ENCODE measurements at regions not wholly inside any gene's neighbourhood (a gene's known extent, or its start where the extent isn't known, plus 50 kb on each side); places are given as distances from the start of the nearest gene placed in this dataset.

- DNase-seq: no peak
Measured at GRCh38 chr2:44879269-44880124, 62.0 kb upstream of the SIX3 start.

- no peak for DNase-seq
Measured at GRCh38 chr2:44880125-44880483, 61.4 kb upstream of the SIX3 start.

GRCh38 chr2:44881856-44882255 lies 59.6 kb upstream of the SIX3 start:
- DNase-seq: no peak

GRCh38 chr2:44883356-44883755 lies 58.1 kb upstream of the SIX3 start:
- no peak for DNase-seq

GRCh38 chr2:44884231-44884630 lies 57.3 kb upstream of the SIX3 start:
- DNase-seq: no peak

- DNase-seq: no peak
Measured at GRCh38 chr2:44884677-44885076, 56.8 kb upstream of the SIX3 start.

- no peak for DNase-seq
Measured at GRCh38 chr2:44886414-44886813, 55.1 kb upstream of the SIX3 start.

- no peak for DNase-seq
Measured at GRCh38 chr2:44889096-44889495, 52.4 kb upstream of the SIX3 start.
